Right atrium auricular region (tissue), 2 donors: ENCODE measurements at regions not wholly inside any gene's neighbourhood (a gene's known extent, or its start where the extent isn't known, plus 50 kb on each side); places are given as distances from the start of the nearest gene placed in this dataset.

Experiments used
- DNase-seq: peaks from one replicate; pipeline ENCODE4 v3.0.0-alpha.2; 2019; ENCODE audit warnings: low spot score
- H3K27ac ChIP-seq, 2 donors: fragments of 200-600 bp; sonication (generic); 1 replicate in 1 of 2; 2 replicates in 1 of 2; pipeline ENCODE4 v1.5.1; 2016 to 2019
- H3K27me3 ChIP-seq, 2 donors: fragments of 200-600 bp; sonication (generic); one replicate each; pipeline versions ENCODE4 v1.5.1 to v1.6.0; 2017 to 2019
- H3K36me3 ChIP-seq: fragments of 200-600 bp; sonication (generic); one replicate; pipeline ENCODE4 v1.5.1; 2016
- H3K4me1 ChIP-seq, 2 donors: fragments of 200-600 bp; sonication (generic); one replicate each; pipeline versions ENCODE4 v1.5.1 to v1.6.0; 2017 to 2019
- H3K4me3 ChIP-seq, 2 donors: fragments of 200-600 bp; sonication (generic); 1 replicate in 1 of 2; 2 replicates in 1 of 2; pipeline ENCODE4 v1.5.1; 2017 to 2019; ENCODE audit warnings: mild to moderate bottlenecking in 1 of 2, moderate library complexity in 1 of 2
- H3K9me3 ChIP-seq, 2 donors: fragments of 200-600 bp; sonication (generic); one replicate each; pipeline ENCODE4 v1.5.1; 2019
- TF ChIP-seq, protein P1 (sequence below), 2 donors: fragments of 200-600 bp; sonication (generic); IDR thresholded peaks; one replicate each; pipeline ENCODE4 v1.5.1; 2019; ENCODE audit warnings: antibody characterized with exemption in 2 of 2

DNA sequence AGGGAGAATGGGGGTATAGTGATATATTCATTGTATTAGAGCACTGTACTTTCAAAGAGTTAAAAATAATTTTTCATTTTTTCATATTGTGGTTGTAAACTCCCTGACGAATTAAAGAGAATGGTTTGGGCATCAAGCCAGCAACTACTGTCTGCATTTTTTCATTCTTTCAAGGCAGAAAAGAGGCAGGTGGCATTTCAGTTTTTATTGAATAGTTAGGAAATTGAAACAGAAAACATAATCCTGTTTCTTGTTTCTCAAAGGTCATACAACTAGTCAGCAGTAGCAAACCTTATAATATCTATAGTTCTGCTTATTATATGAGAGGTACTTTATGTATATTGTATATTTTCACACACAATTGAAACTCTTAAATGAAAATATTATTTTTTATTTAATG lies 303.9 kb upstream of the KCND2 start:
- TF ChIP-seq, protein P1, sequence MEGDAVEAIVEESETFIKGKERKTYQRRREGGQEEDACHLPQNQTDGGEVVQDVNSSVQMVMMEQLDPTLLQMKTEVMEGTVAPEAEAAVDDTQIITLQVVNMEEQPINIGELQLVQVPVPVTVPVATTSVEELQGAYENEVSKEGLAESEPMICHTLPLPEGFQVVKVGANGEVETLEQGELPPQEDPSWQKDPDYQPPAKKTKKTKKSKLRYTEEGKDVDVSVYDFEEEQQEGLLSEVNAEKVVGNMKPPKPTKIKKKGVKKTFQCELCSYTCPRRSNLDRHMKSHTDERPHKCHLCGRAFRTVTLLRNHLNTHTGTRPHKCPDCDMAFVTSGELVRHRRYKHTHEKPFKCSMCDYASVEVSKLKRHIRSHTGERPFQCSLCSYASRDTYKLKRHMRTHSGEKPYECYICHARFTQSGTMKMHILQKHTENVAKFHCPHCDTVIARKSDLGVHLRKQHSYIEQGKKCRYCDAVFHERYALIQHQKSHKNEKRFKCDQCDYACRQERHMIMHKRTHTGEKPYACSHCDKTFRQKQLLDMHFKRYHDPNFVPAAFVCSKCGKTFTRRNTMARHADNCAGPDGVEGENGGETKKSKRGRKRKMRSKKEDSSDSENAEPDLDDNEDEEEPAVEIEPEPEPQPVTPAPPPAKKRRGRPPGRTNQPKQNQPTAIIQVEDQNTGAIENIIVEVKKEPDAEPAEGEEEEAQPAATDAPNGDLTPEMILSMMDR (IDR thresholded peaks at IDR 0.05), result no peak
- Histone ChIP-seq H3K9me3 (no peaks in the 10 kb centered on the region), H3K4me1 (no peaks in the 10 kb centered on the region), H3K27ac (no peak overlapping the region), H3K36me3 (no peaks in the 10 kb centered on the region), H3K4me3 (no peak overlapping the region), H3K27me3 (no peaks in the 10 kb centered on the region)
- no peak for DNase-seq

DNA sequence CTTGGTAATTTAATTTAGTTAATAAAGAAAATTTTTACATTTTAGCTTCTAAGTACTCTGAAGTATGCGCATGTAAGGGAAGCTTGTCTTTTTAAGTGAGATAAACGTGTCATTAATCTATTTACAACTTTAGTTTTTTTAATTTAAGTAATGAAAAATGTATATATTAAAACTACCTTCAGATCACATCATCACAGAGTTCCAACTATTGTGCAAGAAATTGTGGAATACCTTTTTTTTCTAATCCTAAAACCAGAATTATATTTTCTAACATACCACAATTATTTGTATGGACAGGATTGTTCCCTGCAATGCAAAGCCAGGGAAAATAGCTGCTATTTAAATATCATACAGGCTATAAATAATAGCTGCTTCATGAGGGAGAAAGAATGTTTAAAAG lies 303.2 kb upstream of the KCND2 start:
- TF ChIP-seq, protein P1 (IDR thresholded peaks at IDR 0.05), result no peak
- Histone ChIP-seq H3K27ac (no peak overlapping the region), H3K4me3 (no peak overlapping the region), H3K36me3 (no peaks in the 10 kb centered on the region), H3K4me1 (no peaks in the 10 kb centered on the region), H3K9me3 (no peaks in the 10 kb centered on the region), H3K27me3 (no peaks in the 10 kb centered on the region)
- DNase-seq, result no peak

DNA sequence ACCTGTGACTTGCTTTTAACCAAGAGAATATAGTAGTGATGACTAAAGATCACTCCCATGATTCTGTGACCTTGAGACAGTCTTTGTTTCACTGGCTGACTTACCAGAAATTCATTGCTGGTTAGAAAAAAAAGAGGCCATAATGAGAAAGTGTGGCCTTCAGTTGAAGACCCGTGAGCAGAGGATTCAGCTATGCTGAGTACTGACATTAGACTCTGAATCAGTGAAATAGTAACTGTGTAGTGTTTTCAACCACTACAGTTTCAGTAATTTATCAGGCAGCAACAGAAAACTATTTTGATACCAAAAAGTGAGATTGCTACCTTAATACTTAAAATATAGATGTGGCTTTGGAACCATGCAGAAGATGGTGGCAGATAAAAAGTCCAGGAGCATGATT lies 298.0 kb upstream of the KCND2 start:
- no peaks in the 10 kb centered on the region for H3K9me3 ChIP-seq
- H3K27ac ChIP-seq, result no peak overlapping the region
- TF ChIP-seq, protein P1 (IDR thresholded peaks at IDR 0.05), result no peak
- no peak overlapping the region for H3K4me3 ChIP-seq
- H3K36me3 ChIP-seq, result no peaks in the 10 kb centered on the region
- no peaks in the 10 kb centered on the region for H3K27me3 ChIP-seq
- DNase-seq, result no peak
- H3K4me1 ChIP-seq, result no peaks in the 10 kb centered on the region

GRCh38 chr7:119982884-119983283 lies 290.1 kb upstream of the KCND2 start:
- H3K9me3 ChIP-seq, result no peaks in the 10 kb centered on the region
- TF ChIP-seq, protein P1 (IDR thresholded peaks at IDR 0.05), result no peak
- H3K4me3 ChIP-seq, result no peak overlapping the region
- no peak overlapping the region for H3K27ac ChIP-seq
- no peaks in the 10 kb centered on the region for H3K36me3 ChIP-seq
- H3K4me1 ChIP-seq, result no peaks in the 10 kb centered on the region
- no peak for DNase-seq
- no peaks in the 10 kb centered on the region for H3K27me3 ChIP-seq

- no peaks in the 10 kb centered on the region for H3K36me3 ChIP-seq
- no peaks in the 10 kb centered on the region for H3K9me3 ChIP-seq
- no peak overlapping the region for H3K27ac ChIP-seq
- no peak overlapping the region for H3K4me3 ChIP-seq
- no peak for DNase-seq
- TF ChIP-seq, protein P1 (IDR thresholded peaks at IDR 0.05), result no peak
- no peaks in the 10 kb centered on the region for H3K4me1 ChIP-seq
- no peaks in the 10 kb centered on the region for H3K27me3 ChIP-seq
These were observed 289.5 kb upstream of the KCND2 start for GRCh38 chr7:119983468-119983867.

GRCh38 chr7:119984247-119984646 lies 288.7 kb upstream of the KCND2 start:
- H3K4me1 ChIP-seq, result no peaks in the 10 kb centered on the region
- TF ChIP-seq, protein P1 (IDR thresholded peaks at IDR 0.05), result no peak
- no peaks in the 10 kb centered on the region for H3K36me3 ChIP-seq
- H3K27me3 ChIP-seq, result no peaks in the 10 kb centered on the region
- DNase-seq, result no peak
- no peaks in the 10 kb centered on the region for H3K9me3 ChIP-seq
- no peak overlapping the region for H3K4me3 ChIP-seq
- no peak overlapping the region for H3K27ac ChIP-seq
